Embryonic facial prominence (tissue), 1 donor: ENCODE measurements at regions not wholly inside any gene's neighbourhood (a gene's known extent, or its start where the extent isn't known, plus 50 kb on each side); places are given as distances from the start of the nearest gene placed in this dataset.

ENCODE experiments used
- DNase-seq: peaks from one replicate; pipeline ENCODE4 v3.0.0-alpha.2; 2016; ENCODE audit errors: extremely low spot score

- DNase-seq = no peak
These were observed 78.3 kb upstream of the RGMA start for GRCh38 chr15:93167291-93167690.

GRCh38 chr15:93166675-93167074 lies 77.7 kb upstream of the RGMA start:
- no peak for DNase-seq

- DNase-seq = no peak
These were observed 76.9 kb upstream of the RGMA start for GRCh38 chr15:93165734-93166470.

GRCh38 chr15:93164409-93164808 lies 75.4 kb upstream of the RGMA start:
- DNase-seq = no peak

- DNase-seq = no peak
These were observed 73.5 kb upstream of the RGMA start for GRCh38 chr15:93162560-93162959.

- DNase-seq = no peak
These were observed 70.9 kb upstream of the RGMA start for GRCh38 chr15:93159930-93160329.

GRCh38 chr15:93158097-93158900 lies 69.3 kb upstream of the RGMA start:
- no peak for DNase-seq

- DNase-seq = no peak
These were observed 65.7 kb upstream of the RGMA start for GRCh38 chr15:93154666-93155065.

- no peak for DNase-seq
These were observed 63.9 kb upstream of the RGMA start for GRCh38 chr15:93152951-93153350.

GRCh38 chr15:93152360-93152759 lies 63.3 kb upstream of the RGMA start:
- DNase-seq = no peak

- no peak for DNase-seq
These were observed 62.2 kb upstream of the RGMA start for GRCh38 chr15:93150910-93151881.

- no peak for DNase-seq
These were observed 57.6 kb upstream of the RGMA start for GRCh38 chr15:93146601-93147000.

GRCh38 chr15:93146196-93146595 lies 57.2 kb upstream of the RGMA start:
- no peak for DNase-seq

GRCh38 chr15:93144463-93145236 lies 55.6 kb upstream of the RGMA start:
- no peak for DNase-seq

- no peak for DNase-seq
These were observed 54.2 kb upstream of the RGMA start for GRCh38 chr15:93143186-93143585.

GRCh38 chr15:93141371-93141794 lies 52.4 kb upstream of the RGMA start:
- no peak for DNase-seq

GRCh38 chr15:93139436-93139835 lies 50.4 kb upstream of the RGMA start:
- DNase-seq = no peak

GRCh38 chr15:93138681-93139250 lies 49.8 kb upstream of the RGMA start:
- no peak for DNase-seq
